PC-3 (cell line): ENCODE measurements at regions not wholly inside any gene's neighbourhood (a gene's known extent, or its start where the extent isn't known, plus 50 kb on each side); places are given as distances from the start of the nearest gene placed in this dataset.
A peak's percentile ranks its signal among the peaks of the same experiment; 100 is the strongest.

Experiments
- ATAC-seq: fragments of 200-7000 bp; cut with Tn5 transposase; 2 replicates; pipeline ENCODE4 v1.9.1; 2020; ENCODE audit warnings: mild to moderate bottlenecking, moderate library complexity
- BruUV-seq: library from RNA; stranded (reverse); fragments of 400-500 nt; replicated peaks from 2 replicates; lab custom pipeline; 2021; lab: Mats Ljungman, UMichigan
- CTCF ChIA-PET: fragments of 300-600 bp; sonication (Branson Sonifier 250); formaldehyde crosslinking; loops from one replicate; lab custom pipeline; 2022; ENCODE audit warnings: antibody characterized with exemption; lab: Charles Lee
- POLR2A ChIA-PET: fragments of 300-600 bp; sonication (Branson Sonifier 250); formaldehyde crosslinking; loops from one replicate; lab custom pipeline; 2022; ENCODE audit warnings: antibody characterized with exemption; ENCODE audit not compliant: unreplicated experiment; lab: Charles Lee
- DNase-seq: peaks from one replicate; pipeline ENCODE4 v3.0.0-alpha.2; 2015
- H2AFZ ChIP-seq: fragments of 300-600 bp; sonication (generic); 2 replicates; pipeline ENCODE4 v1.6.0; 2016; ENCODE audit warnings: antibody characterized with exemption, low read length
- H3F3A ChIP-seq: fragments of 300-600 bp; sonication (generic); one replicate; pipeline ENCODE4 v1.6.0; 2017; ENCODE audit warnings: antibody characterized with exemption, low read length, control low read depth, mild to moderate bottlenecking; ENCODE audit not compliant: unreplicated experiment
- H3K27ac ChIP-seq: fragments of 300-600 bp; sonication (generic); 2 replicates; pipeline ENCODE4 v1.5.1; 2016; ENCODE audit warnings: mild to moderate bottlenecking, low read length
- H3K27me3 ChIP-seq: fragments of 300-600 bp; sonication (generic); 2 replicates; pipeline ENCODE4 v1.6.1; 2016; ENCODE audit warnings: low read length, mixed read lengths
- H3K36me3 ChIP-seq: fragments of 300-600 bp; sonication (generic); 2 replicates; pipeline ENCODE4 v1.6.1; 2016; ENCODE audit warnings: low read depth, mixed run types, low read length, mixed read lengths
- H3K4me1 ChIP-seq: fragments of 300-600 bp; sonication (generic); 2 replicates; pipeline ENCODE4 v1.5.1; 2016; ENCODE audit warnings: low read length; ENCODE audit not compliant: insufficient read depth
- H3K4me2 ChIP-seq: fragments of 300-600 bp; sonication (generic); 2 replicates; pipeline ENCODE4 v1.6.0; 2016; ENCODE audit warnings: low read length
- H3K4me3 ChIP-seq: fragments of 300-600 bp; sonication (generic); 2 replicates; pipeline ENCODE4 v1.5.1; 2016; ENCODE audit warnings: mild to moderate bottlenecking, low read length, mixed read lengths
- H3K79me2 ChIP-seq: fragments of 300-600 bp; sonication (generic); 2 replicates; pipeline ENCODE4 v1.6.1; 2017; ENCODE audit warnings: low read length, mixed read lengths
- H3K9ac ChIP-seq: fragments of 300-600 bp; sonication (generic); 2 replicates; pipeline ENCODE4 v1.6.0; 2016; ENCODE audit warnings: mild to moderate bottlenecking, low read length
- H3K9me2 ChIP-seq: fragments of 300-600 bp; sonication (generic); replicated peaks from 2 replicates; pipeline ENCODE4 v1.6.1; 2016; ENCODE audit warnings: mixed run types, low read length, mixed read lengths
- H3K9me3 ChIP-seq: fragments of 300-600 bp; sonication (generic); 2 replicates; pipeline ENCODE4 v1.6.1; 2016; ENCODE audit warnings: low read length, mixed read lengths
- H4K20me1 ChIP-seq: fragments of 300-600 bp; sonication (generic); 2 replicates; pipeline ENCODE4 v1.6.1; 2016; ENCODE audit warnings: low read length, mixed read lengths
- CTCF ChIP-seq: fragments of 300-600 bp; sonication (generic); conservative IDR thresholded peaks from 2 replicates; pipeline ENCODE4 v1.5.1; 2017; ENCODE audit warnings: antibody characterized with exemption, low read depth, mild to moderate bottlenecking, low read length
- EZH2 ChIP-seq: fragments of 300-600 bp; sonication (generic); IDR thresholded peaks from one replicate; pipeline ENCODE4 v1.6.1; 2017; ENCODE audit warnings: antibody characterized with exemption, mild to moderate bottlenecking, low read length; ENCODE audit not compliant: unreplicated experiment
- EZH2phosphoT487 ChIP-seq: fragments of 300-600 bp; sonication (generic); IDR thresholded peaks from 2 replicates; pipeline ENCODE4 v1.6.1; 2018; ENCODE audit warnings: mild to moderate bottlenecking, antibody characterized with exemption, low read length, borderline replicate concordance
- intact Hi-C: fragments of 100-400 bp; cut with micrococcal nuclease; formaldehyde crosslinking; loops from 2 replicates; pipeline ENCODE4 v1.9.0; 2023

GRCh38 chr1:97014426-97014825, 292.8 kb downstream of the PTBP2 start:
- peaks cover 6% of the 10 kb centered on the region; the same call in 1 of the 2 replicates for H3K4me1 ChIP-seq
- H3K27me3 ChIP-seq = no peaks in the 10 kb centered on the region
- H4K20me1 ChIP-seq = no peaks in the 10 kb centered on the region
- no peak for ATAC-seq
- no TSS peak for BruUV-seq
- POLR2A ChIA-PET = no interaction called here
- TF ChIP-seq CTCF (no peak), EZH2 (no peak), EZH2phosphoT487 (no peak)
- no peaks in the 10 kb centered on the region for H3K36me3 ChIP-seq
- H3K9me2 ChIP-seq = no peaks in the 10 kb centered on the region
- no peak overlapping the region for H3K27ac ChIP-seq
- H2AFZ ChIP-seq = no peak overlapping the region
- no peak overlapping the region for H3K9ac ChIP-seq
- no peak for DNase-seq
- intact Hi-C loops = no loop called here
- CTCF ChIA-PET = no interaction called here
- no peaks in the 10 kb centered on the region for H3F3A ChIP-seq
- no peak overlapping the region for H3K4me3 ChIP-seq
- H3K4me2 ChIP-seq = no peak overlapping the region
- H3K79me2 ChIP-seq = no peaks in the 10 kb centered on the region
- no peaks in the 10 kb centered on the region for H3K9me3 ChIP-seq

- H4K20me1 ChIP-seq = no peaks in the 10 kb centered on the region
These were observed 296.3 kb downstream of the PTBP2 start for GRCh38 chr1:97017895-97018294.

More at GRCh38 chr1:97017895-97018294, 296.3 kb downstream of the PTBP2 start:
- ATAC-seq = peak; percentile 76
- TF ChIP-seq CTCF = peak; percentile 58
- no peak for TF ChIP-seq EZH2phosphoT487
- TF ChIP-seq EZH2 = no peak
- Histone ChIP-seq H3F3A (no peaks in the 10 kb centered on the region), H3K4me3 (no peak overlapping the region; the same call in 1 of the 2 replicates), H3K9me3 (no peaks in the 10 kb centered on the region), H2AFZ (peak overlapping the region; percentile 93), H3K9ac (peak overlapping the region; percentile 19; the same call in 1 of the 2 replicates), H3K27ac (no peak overlapping the region), H3K36me3 (no peaks in the 10 kb centered on the region), H3K9me2 (no peaks in the 10 kb centered on the region), H3K79me2 (no peaks in the 10 kb centered on the region), H3K27me3 (no peaks in the 10 kb centered on the region), H3K4me2 (peak overlapping the region; percentile 40), H3K4me1 (peaks cover 6% of the 10 kb centered on the region; the same call in 1 of the 2 replicates)
- peak; percentile 60 for DNase-seq
- ChIA-PET POLR2A (no interaction called here), CTCF (interaction anchor here (0.6 kb wide), 1 partner anchor 1065 kb away, joined by 4 read pairs; no protein-coding TSS in a partner anchor)
- intact Hi-C loops = loop anchor here (1.0 kb wide), 1 partner anchor 52 kb away; no protein-coding TSS in a partner anchor
- no TSS peak for BruUV-seq
